ENCODE measurements at regions not wholly inside any gene's neighbourhood (a gene's known extent, or its start where the extent isn't known, plus 50 kb on each side); places are given as distances from the start of the nearest gene placed in this dataset.
"Not testable (repeated sequence)": the region's sequence is repeated elsewhere in the genome, so short reads cannot be mapped to it uniquely, and the experiment has no call there.

- DNase-seq = no peak
Observed at GRCh38 chr12:131610891-131611290, 100.0 kb upstream of the SFSWAP start.

- no peak for DNase-seq
Observed at GRCh38 chr12:131611416-131612091, 99.3 kb upstream of the SFSWAP start.

GRCh38 chr12:131612092-131612755, 98.7 kb upstream of the SFSWAP start:
- DNase-seq = no peak

- no peak for DNase-seq
Observed at GRCh38 chr12:131613186-131613585, 97.7 kb upstream of the SFSWAP start.

- DNase-seq = no peak
Observed at GRCh38 chr12:131613678-131614077, 97.2 kb upstream of the SFSWAP start.

- no peak for DNase-seq
Observed at GRCh38 chr12:131615326-131616042, 95.4 kb upstream of the SFSWAP start.

- no peak for DNase-seq
Observed at GRCh38 chr12:131616043-131616700, 94.7 kb upstream of the SFSWAP start.

GRCh38 chr12:131616738-131617137, 94.2 kb upstream of the SFSWAP start:
- no peak for DNase-seq

GRCh38 chr12:131617179-131617578, 93.7 kb upstream of the SFSWAP start:
- no peak for DNase-seq

GRCh38 chr12:131617596-131618302, 93.1 kb upstream of the SFSWAP start:
- DNase-seq = no peak

- DNase-seq = no peak
Observed at GRCh38 chr12:131618303-131618658, 92.6 kb upstream of the SFSWAP start.

GRCh38 chr12:131618701-131619100, 92.2 kb upstream of the SFSWAP start:
- DNase-seq = no peak

GRCh38 chr12:131619106-131619642, 91.7 kb upstream of the SFSWAP start:
- no peak for DNase-seq

- DNase-seq = no peak
Observed at GRCh38 chr12:131619736-131620506, 91.0 kb upstream of the SFSWAP start.

- DNase-seq = no peak
Observed at GRCh38 chr12:131620520-131620919, 90.4 kb upstream of the SFSWAP start.

GRCh38 chr12:131620946-131621681, 89.8 kb upstream of the SFSWAP start:
- no peak for DNase-seq

GRCh38 chr12:131621701-131622421, 89.0 kb upstream of the SFSWAP start:
- no peak for DNase-seq

GRCh38 chr12:131622422-131622955, 88.4 kb upstream of the SFSWAP start:
- DNase-seq = no peak

- DNase-seq = not testable (repeated sequence)
Observed at GRCh38 chr12:131623404-131624368, 87.2 kb upstream of the SFSWAP start.
